SK-N-MC (cell line): ENCODE measurements at regions not wholly inside any gene's neighbourhood (a gene's known extent, or its start where the extent isn't known, plus 50 kb on each side); places are given as distances from the start of the nearest gene placed in this dataset.

ENCODE experiments used
- EZH2 ChIP-seq: fragments of 200-600 bp; sonication (generic); IDR thresholded peaks from one replicate; pipeline ENCODE4 v1.6.1; 2017; ENCODE audit warnings: antibody characterized with exemption
- POLR2AphosphoS5 ChIP-seq: IDR thresholded peaks from 2 replicates; pipeline ENCODE4 v1.6.1; 2012; ENCODE audit warnings: mild to moderate bottlenecking, low read depth, low read length, borderline replicate concordance

- TF ChIP-seq EZH2 (no peak), POLR2AphosphoS5 (no peak)
These were observed 240.2 kb downstream of the LMO4 start for GRCh38 chr1:87568911-87569310.
